Small intestine (tissue), 7 donors: ENCODE measurements at regions not wholly inside any gene's neighbourhood (a gene's known extent, or its start where the extent isn't known, plus 50 kb on each side); places are given as distances from the start of the nearest gene placed in this dataset.
A peak's percentile ranks its signal among the peaks of the same experiment; 100 is the strongest.

Experiments
- DNase-seq, 2 donors: peaks; one replicate each; pipeline versions ENCODE4 v3.0.0 to v3.0.0-alpha.2; 2013
- FAIRE-seq: peaks from 2 replicates; lab custom pipeline; 2012; peaks lifted over from hg19 to GRCh38; lab: Jason Lieb, UNC
- H3K27ac ChIP-seq, 3 donors: one replicate each; pipeline ENCODE4 v1.5.1; 2013; ENCODE audit warnings: low read length in 2 of 3, mild to moderate bottlenecking in 2 of 3, control low read depth in 1 of 3, inconsistent platforms in 1 of 3, low read depth in 1 of 3, moderate library complexity in 1 of 3
- H3K27me3 ChIP-seq, 3 donors: one replicate each; pipeline ENCODE4 v1.6.1; 2013; ENCODE audit warnings: low read length in 3 of 3, inconsistent platforms in 1 of 3; ENCODE audit not compliant: control insufficient read depth in 3 of 3, insufficient read depth in 3 of 3
- H3K36me3 ChIP-seq, 3 donors: one replicate each; pipeline ENCODE4 v1.6.1; 2013; ENCODE audit warnings: low read length in 3 of 3, inconsistent platforms in 1 of 3, low read depth in 1 of 3, mild to moderate bottlenecking in 1 of 3, moderate library complexity in 1 of 3; ENCODE audit not compliant: control insufficient read depth in 3 of 3, insufficient read depth in 2 of 3
- H3K4me1 ChIP-seq, 3 donors: one replicate each; pipeline ENCODE4 v1.6.1; 2013; ENCODE audit warnings: low read length in 2 of 3, inconsistent platforms in 1 of 3, low read depth in 1 of 3, mild to moderate bottlenecking in 1 of 3, moderate library complexity in 1 of 3; ENCODE audit not compliant: control insufficient read depth in 3 of 3, insufficient read depth in 2 of 3
- H3K4me3 ChIP-seq, 3 donors: one replicate each; pipeline ENCODE4 v1.5.1; 2013; ENCODE audit warnings: low read length in 3 of 3, control low read depth in 1 of 3, inconsistent platforms in 1 of 3, low read depth in 1 of 3, mild to moderate bottlenecking in 1 of 3, moderate library complexity in 1 of 3
- H3K9me3 ChIP-seq, 2 donors: one replicate each; pipeline ENCODE4 v1.6.1; 2013; ENCODE audit warnings: low read depth in 1 of 2, low read length in 1 of 2; ENCODE audit not compliant: control insufficient read depth in 2 of 2, insufficient read depth in 1 of 2
- WGBS, 3 donors: extraction: QIAGEN DNeasy Blood & Tissue Kit; methylation state at CpG; one replicate each; pipeline ENCODE4 v1.1.7; 2013; 5-methylcytosine and 5-hydroxymethylcytosine counted together
- donor health status: healthy with polysubstance abuse.
- donor health status: control.
- donor health status: control.
- donor health status: Bipolar disorder and iron deficiency.
- donor health status: healthy.

GRCh38 chr2:220660277-220661145 is 911.6 kb downstream of the EPHA4 start:
- Histone ChIP-seq H3K27me3 (no peaks in the 10 kb centered on the region), H3K27ac (no peak overlapping the region), H3K4me3 (no peak overlapping the region), H3K36me3 (no peaks in the 10 kb centered on the region), H3K9me3 (no peaks in the 10 kb centered on the region), H3K4me1 (no peaks in the 10 kb centered on the region)
- 36 to 50% (median 47%) methylated on average over 4 of the region's 4 CpGs for WGBS, 3 donors
- no peak for FAIRE-seq
- DNase-seq, result peak; percentile 35 to 37

GRCh38 chr2:220662431-220662830 is 909.7 kb downstream of the EPHA4 start:
- Histone ChIP-seq H3K27ac (no peak overlapping the region), H3K9me3 (no peaks in the 10 kb centered on the region), H3K27me3 (no peaks in the 10 kb centered on the region), H3K36me3 (no peaks in the 10 kb centered on the region), H3K4me1 (no peaks in the 10 kb centered on the region), H3K4me3 (no peak overlapping the region)
- 17 to 60% (median 24%) methylated on average over 3 of the region's 3 CpGs for WGBS, 3 donors
- DNase-seq, result peak in 1 of 2 donors; percentile 15
- no peak for FAIRE-seq

GRCh38 chr2:220663065-220663464 is 909.0 kb downstream of the EPHA4 start:
- Histone ChIP-seq H3K4me3 (no peak overlapping the region), H3K9me3 (no peaks in the 10 kb centered on the region), H3K36me3 (no peaks in the 10 kb centered on the region), H3K4me1 (no peaks in the 10 kb centered on the region), H3K27me3 (no peaks in the 10 kb centered on the region), H3K27ac (no peak overlapping the region)
- DNase-seq (no peak), FAIRE-seq (no peak)

- Histone ChIP-seq H3K27ac (no peak overlapping the region), H3K4me1 (no peaks in the 10 kb centered on the region), H3K4me3 (no peak overlapping the region), H3K36me3 (no peaks in the 10 kb centered on the region), H3K27me3 (no peaks in the 10 kb centered on the region), H3K9me3 (no peaks in the 10 kb centered on the region)
- no peak for DNase-seq
- FAIRE-seq, result no peak
- 66 to 82% (median 78%) methylated on average over 8 of the region's 8 CpGs for WGBS, 3 donors
Measured at GRCh38 chr2:220664272-220665107, 907.6 kb downstream of the EPHA4 start.

GRCh38 chr2:220665108-220665471 is 907.0 kb downstream of the EPHA4 start:
- H3K4me3 ChIP-seq, result no peak overlapping the region
- DNase-seq, result no peak
- no peak for FAIRE-seq
- H3K27me3 ChIP-seq, result no peaks in the 10 kb centered on the region
- H3K4me1 ChIP-seq, result no peaks in the 10 kb centered on the region
- no peaks in the 10 kb centered on the region for H3K36me3 ChIP-seq
- WGBS, 3 donors, result 75 to 92% (median 88%) methylated on average over 3 of the region's 3 CpGs
- no peak overlapping the region for H3K27ac ChIP-seq
- no peaks in the 10 kb centered on the region for H3K9me3 ChIP-seq

- 71 to 88% (median 73%) methylated on average over 4 of the region's 4 CpGs for WGBS, 3 donors
- no peaks in the 10 kb centered on the region for H3K27me3 ChIP-seq
- no peak for FAIRE-seq
Measured at GRCh38 chr2:220669324-220669723, 902.8 kb downstream of the EPHA4 start.

GRCh38 chr2:220670511-220670910 is 901.6 kb downstream of the EPHA4 start:
- Histone ChIP-seq H3K4me1 (peaks cover 0 to 3% (median 0%) of the 10 kb centered on the region in 3 donors), H3K27me3 (no peaks in the 10 kb centered on the region), H3K9me3 (no peaks in the 10 kb centered on the region), H3K27ac (no peak overlapping the region), H3K36me3 (no peaks in the 10 kb centered on the region), H3K4me3 (no peak overlapping the region)
- FAIRE-seq, result no peak
- peak; percentile 50 to 70 for DNase-seq
- 11 to 38% (median 31%) methylated on average over 5 of the region's 5 CpGs for WGBS, 3 donors

More at GRCh38 chr2:220669324-220669723, 902.8 kb downstream of the EPHA4 start:
- Histone ChIP-seq H3K4me3 (no peak overlapping the region), H3K4me1 (peaks cover 0 to 3% (median 0%) of the 10 kb centered on the region in 3 donors), H3K9me3 (no peaks in the 10 kb centered on the region), H3K27ac (no peak overlapping the region), H3K36me3 (no peaks in the 10 kb centered on the region)
- DNase-seq, result no peak

GRCh38 chr2:220673151-220673874 is 898.8 kb downstream of the EPHA4 start:
- Histone ChIP-seq H3K27me3 (peaks cover 0 to 2% (median 0%) of the 10 kb centered on the region in 3 donors), H3K4me3 (no peak overlapping the region), H3K36me3 (no peaks in the 10 kb centered on the region), H3K4me1 (peaks cover 0 to 3% (median 0%) of the 10 kb centered on the region in 3 donors), H3K27ac (no peak overlapping the region), H3K9me3 (no peaks in the 10 kb centered on the region)
- WGBS, 3 donors, result 82 to 83% (median 83%) methylated on average over 7 of the region's 7 CpGs
- DNase-seq (no peak), FAIRE-seq (no peak)
